OCI-LY1 (cell line): ENCODE measurements at regions not wholly inside any gene's neighbourhood (a gene's known extent, or its start where the extent isn't known, plus 50 kb on each side); places are given as distances from the start of the nearest gene placed in this dataset.

Experiments used
- H2AFZ ChIP-seq: fragments of 200-600 bp; sonication (generic), shearing (Covaris generic); 2 replicates; pipeline ENCODE4 v1.6.0; 2014; ENCODE audit warnings: antibody characterized with exemption, mild to moderate bottlenecking, low read length
- H3F3A ChIP-seq: fragments of 200-600 bp; sonication (generic), shearing (Covaris generic); 2 replicates; pipeline ENCODE4 v1.6.0; 2014; ENCODE audit warnings: mild to moderate bottlenecking, antibody characterized with exemption, low read length, moderate library complexity; ENCODE audit not compliant: insufficient read depth
- H3K27ac ChIP-seq: fragments of 200-600 bp; sonication (generic); 2 replicates; pipeline ENCODE4 v1.5.1; 2014; ENCODE audit warnings: low read length, mixed run types, mild to moderate bottlenecking, low read depth; ENCODE audit not compliant: poor library complexity, severe bottlenecking
- H3K27me3 ChIP-seq: fragments of 200-600 bp; sonication (generic); 2 replicates; pipeline ENCODE4 v1.6.0; 2014; ENCODE audit warnings: antibody characterized with exemption, mild to moderate bottlenecking, low read length, moderate library complexity; ENCODE audit not compliant: insufficient read depth
- H3K36me3 ChIP-seq: fragments of 200-600 bp; sonication (generic); 2 replicates; pipeline ENCODE4 v1.6.1; 2014; ENCODE audit warnings: mild to moderate bottlenecking, antibody characterized with exemption, low read length, moderate library complexity, mixed read lengths; ENCODE audit not compliant: insufficient read depth
- H3K4me1 ChIP-seq: fragments of 200-600 bp; sonication (generic); 2 replicates; pipeline ENCODE4 v1.5.1; 2014; ENCODE audit warnings: mild to moderate bottlenecking, low read length, moderate library complexity; ENCODE audit not compliant: insufficient read depth, severe bottlenecking
- H3K4me2 ChIP-seq: fragments of 200-600 bp; sonication (generic), shearing (Covaris generic); 2 replicates; pipeline ENCODE4 v1.6.1; 2014; ENCODE audit warnings: low read length
- H3K4me3 ChIP-seq: fragments of 200-600 bp; sonication (generic); 2 replicates; pipeline ENCODE4 v1.5.1; 2014; ENCODE audit warnings: low read length, low read depth, mild to moderate bottlenecking, mixed read lengths; ENCODE audit not compliant: poor library complexity, severe bottlenecking
- H3K79me2 ChIP-seq: fragments of 200-600 bp; shearing (Covaris generic); 2 replicates; pipeline ENCODE4 v1.6.1; 2016; ENCODE audit warnings: mixed run types, low read length, mixed read lengths; ENCODE audit not compliant: insufficient read depth
- H3K9ac ChIP-seq: fragments of 200-600 bp; sonication (generic), shearing (Covaris generic); 2 replicates; pipeline ENCODE4 v1.6.1; 2014; ENCODE audit warnings: mild to moderate bottlenecking, low read length, mixed read lengths
- H3K9me2 ChIP-seq: fragments of 200-600 bp; sonication (generic), shearing (Covaris generic); 2 replicates; pipeline ENCODE4 v1.6.1; 2014; ENCODE audit warnings: low read depth, mild to moderate bottlenecking, low read length, mixed read lengths
- H3K9me3 ChIP-seq: fragments of 200-600 bp; shearing (Covaris generic); 2 replicates; pipeline ENCODE4 v1.6.1; 2014; ENCODE audit warnings: low read length, mixed read lengths
- H4K20me1 ChIP-seq: fragments of 200-600 bp; sonication (generic), shearing (Covaris generic); 2 replicates; pipeline ENCODE4 v1.6.0; 2016; ENCODE audit warnings: mild to moderate bottlenecking, low read length; ENCODE audit not compliant: insufficient read depth
- CTCF ChIP-seq: fragments of 200-600 bp; sonication (generic), shearing (Covaris generic); IDR thresholded peaks from 2 replicates; pipeline ENCODE4 v1.5.1; 2017; ENCODE audit warnings: mild to moderate bottlenecking, antibody characterized with exemption, low read length, moderate library complexity, mixed read lengths
- EZH2 ChIP-seq: fragments of 200-600 bp; sonication (generic), shearing (Covaris generic); IDR thresholded peaks from 2 replicates; pipeline ENCODE4 v1.8.0; 2017; ENCODE audit warnings: borderline replicate concordance, mixed run types, mild to moderate bottlenecking, antibody characterized with exemption, low read length, moderate library complexity, mixed read lengths

- Histone ChIP-seq H3K4me2 (no peak overlapping the region), H3K27me3 (no peaks in the 10 kb centered on the region), H3K9me2 (no peaks in the 10 kb centered on the region), H4K20me1 (no peaks in the 10 kb centered on the region), H3K4me1 (no peaks in the 10 kb centered on the region), H3K36me3 (no peaks in the 10 kb centered on the region), H3K27ac (no peak overlapping the region), H3K9ac (no peak overlapping the region), H3F3A (no peaks in the 10 kb centered on the region), H3K4me3 (no peak overlapping the region), H2AFZ (no peak overlapping the region), H3K79me2 (no peaks in the 10 kb centered on the region; the same call in 1 of the 2 replicates), H3K9me3 (no peaks in the 10 kb centered on the region)
- no peak for TF ChIP-seq CTCF
- TF ChIP-seq EZH2 = no peak
Measured at GRCh38 chr4:107552306-107552705, 167.7 kb downstream of the PAPSS1 start.

GRCh38 chr4:107548211-107548905 lies 171.7 kb downstream of the PAPSS1 start:
- Histone ChIP-seq H3F3A (no peaks in the 10 kb centered on the region), H3K27me3 (no peaks in the 10 kb centered on the region), H3K4me1 (no peaks in the 10 kb centered on the region), H3K4me2 (no peak overlapping the region), H3K9ac (no peak overlapping the region), H2AFZ (no peak overlapping the region), H3K27ac (no peak overlapping the region), H3K9me3 (no peaks in the 10 kb centered on the region), H3K9me2 (no peaks in the 10 kb centered on the region), H4K20me1 (no peaks in the 10 kb centered on the region), H3K36me3 (no peaks in the 10 kb centered on the region), H3K4me3 (no peak overlapping the region), H3K79me2 (no peaks in the 10 kb centered on the region)
- TF ChIP-seq CTCF = no peak
- TF ChIP-seq EZH2 = no peak

GRCh38 chr4:107546638-107547037 lies 173.4 kb downstream of the PAPSS1 start:
- H3K4me1 ChIP-seq = no peaks in the 10 kb centered on the region
- H3K36me3 ChIP-seq = no peaks in the 10 kb centered on the region
- no peaks in the 10 kb centered on the region for H3K79me2 ChIP-seq
- H3K9me2 ChIP-seq = no peaks in the 10 kb centered on the region
- no peak overlapping the region for H3K4me2 ChIP-seq
- no peaks in the 10 kb centered on the region for H4K20me1 ChIP-seq
- no peak overlapping the region for H3K27ac ChIP-seq
- H3F3A ChIP-seq = no peaks in the 10 kb centered on the region
- no peak overlapping the region for H3K4me3 ChIP-seq
- H3K9ac ChIP-seq = no peak overlapping the region
- H3K9me3 ChIP-seq = no peaks in the 10 kb centered on the region
- TF ChIP-seq EZH2 = no peak
- no peak for TF ChIP-seq CTCF
- no peak overlapping the region for H2AFZ ChIP-seq
- no peaks in the 10 kb centered on the region for H3K27me3 ChIP-seq
